Peyer's patch (tissue), 4 donors: ENCODE measurements at regions not wholly inside any gene's neighbourhood (a gene's known extent, or its start where the extent isn't known, plus 50 kb on each side); places are given as distances from the start of the nearest gene placed in this dataset.
"Not testable (repeated sequence)": the region's sequence is repeated elsewhere in the genome, so short reads cannot be mapped to it uniquely, and the experiment has no call there.

Experiments used
- POLR2A ChIP-seq, 2 donors: fragments of 450-650 bp; IDR thresholded peaks; one replicate each; pipeline ENCODE4 v1.5.1; 2017; ENCODE audit warnings: antibody characterized with exemption in 2 of 2, mild to moderate bottlenecking in 2 of 2, moderate library complexity in 2 of 2
- TF ChIP-seq, protein P1 (sequence below), 6 experiments: fragments of 450-650 bp in 4 of 6; fragments of 200-600 bp in 2 of 6; sonication (generic) in 1 of 6; IDR thresholded peaks; one replicate each; pipeline ENCODE4 v1.5.1; 2017 to 2019; ENCODE audit warnings: antibody characterized with exemption in 6 of 6, mild to moderate bottlenecking in 3 of 6, moderate library complexity in 1 of 6

DNA sequence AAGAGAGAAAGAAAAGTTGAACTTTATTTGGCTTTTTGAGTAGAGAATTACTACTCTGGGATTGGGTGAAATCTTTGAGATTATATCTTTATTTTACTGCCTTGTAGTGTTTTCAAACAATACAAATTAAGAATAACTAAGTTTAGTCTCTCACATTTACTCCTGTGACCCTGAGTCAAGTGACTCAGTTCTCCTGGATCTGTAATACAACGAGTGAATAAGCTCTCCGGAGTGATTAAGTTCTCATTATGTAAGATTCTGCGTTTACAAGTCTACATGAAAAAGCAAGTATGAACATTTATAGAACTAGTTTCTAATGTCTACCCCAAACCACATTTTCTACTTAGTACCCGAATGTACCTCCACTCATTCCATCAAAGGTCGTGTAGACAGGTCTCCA is 165.5 kb upstream of the FOLH1 start:
- TF ChIP-seq, protein P1, sequence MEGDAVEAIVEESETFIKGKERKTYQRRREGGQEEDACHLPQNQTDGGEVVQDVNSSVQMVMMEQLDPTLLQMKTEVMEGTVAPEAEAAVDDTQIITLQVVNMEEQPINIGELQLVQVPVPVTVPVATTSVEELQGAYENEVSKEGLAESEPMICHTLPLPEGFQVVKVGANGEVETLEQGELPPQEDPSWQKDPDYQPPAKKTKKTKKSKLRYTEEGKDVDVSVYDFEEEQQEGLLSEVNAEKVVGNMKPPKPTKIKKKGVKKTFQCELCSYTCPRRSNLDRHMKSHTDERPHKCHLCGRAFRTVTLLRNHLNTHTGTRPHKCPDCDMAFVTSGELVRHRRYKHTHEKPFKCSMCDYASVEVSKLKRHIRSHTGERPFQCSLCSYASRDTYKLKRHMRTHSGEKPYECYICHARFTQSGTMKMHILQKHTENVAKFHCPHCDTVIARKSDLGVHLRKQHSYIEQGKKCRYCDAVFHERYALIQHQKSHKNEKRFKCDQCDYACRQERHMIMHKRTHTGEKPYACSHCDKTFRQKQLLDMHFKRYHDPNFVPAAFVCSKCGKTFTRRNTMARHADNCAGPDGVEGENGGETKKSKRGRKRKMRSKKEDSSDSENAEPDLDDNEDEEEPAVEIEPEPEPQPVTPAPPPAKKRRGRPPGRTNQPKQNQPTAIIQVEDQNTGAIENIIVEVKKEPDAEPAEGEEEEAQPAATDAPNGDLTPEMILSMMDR (IDR thresholded peaks at IDR 0.05), result not testable (repeated sequence)
- TF ChIP-seq POLR2A (IDR thresholded peaks at IDR 0.05), result not testable (repeated sequence)
